K562 (cell line): ENCODE measurements at regions not wholly inside any gene's neighbourhood (a gene's known extent, or its start where the extent isn't known, plus 50 kb on each side); places are given as distances from the start of the nearest gene placed in this dataset.

Experiments used
- ARID3B ChIP-seq: fragments of 250-450 bp; sonication (Bioruptor Pico); IDR thresholded peaks from 2 replicates; pipeline ENCODE4 v1.4.0; 2020; ENCODE audit warnings: borderline replicate concordance
- BDP1 ChIP-seq: IDR thresholded peaks from 3 replicates; pipeline ENCODE4 v1.6.1; 2011; ENCODE audit not compliant: insufficient read length, insufficient read depth
- FOXJ2 ChIP-seq: fragments of 200-800 bp; sonication (Bioruptor generic); IDR thresholded peaks from 2 replicates; pipeline ENCODE4 v1.6.1; 2016; ENCODE audit warnings: missing genetic modification characterization, missing compliant biosample characterization
- POLR3A ChIP-seq: IDR thresholded peaks from 2 replicates; pipeline ENCODE4 v1.6.1; 2011; ENCODE audit warnings: borderline replicate concordance, mild to moderate bottlenecking, moderate library complexity; ENCODE audit not compliant: insufficient read length, insufficient read depth; ENCODE audit errors: extremely low read depth
- RBBP5 ChIP-seq: fragments of 200-600 bp; sonication (generic); IDR thresholded peaks from 2 replicates; pipeline ENCODE4 v1.6.1; 2012; ENCODE audit warnings: borderline replicate concordance, mild to moderate bottlenecking, low read length, control low read depth, inconsistent platforms; ENCODE audit not compliant: insufficient read depth, poor library complexity, severe bottlenecking
- ZC3H8 ChIP-seq: fragments of 450-650 bp; IDR thresholded peaks from 2 replicates; pipeline ENCODE4 v1.6.1; 2017
- ZNF407 ChIP-seq: fragments of 450-650 bp; IDR thresholded peaks from 2 replicates; pipeline ENCODE4 v1.6.1; 2016; ENCODE audit warnings: low read depth

GRCh38 chr3:34635352-34635850 is 837.0 kb downstream of the PDCD6IP start (continued):
- TF ChIP-seq ZNF407 (no peak), POLR3A (no peak), ZC3H8 (no peak), RBBP5 (no peak), FOXJ2 (no peak), ARID3B (no peak), BDP1 (no peak)
